ENCODE measurements at regions not wholly inside any gene's neighbourhood (a gene's known extent, or its start where the extent isn't known, plus 50 kb on each side); places are given as distances from the start of the nearest gene placed in this dataset.
"Not testable (repeated sequence)": the region's sequence is repeated elsewhere in the genome, so short reads cannot be mapped to it uniquely, and the experiment has no call there.

- no peak overlapping the region for H3K27ac ChIP-seq (ENCODE audit: low read depth, low read length)
- no peaks in the 10 kb centered on the region for H3K36me3 ChIP-seq (ENCODE audit: control insufficient read depth in 1 of 2, insufficient read depth in 2 of 2, low read length in 2 of 2)
- no peaks in the 10 kb centered on the region for H3K9me3 ChIP-seq (ENCODE audit: control insufficient read depth in 1 of 2, low read length in 2 of 2)
- no peaks in the 10 kb centered on the region for H3K4me1 ChIP-seq (ENCODE audit: control insufficient read depth in 1 of 2, insufficient read depth in 2 of 2, low read length in 2 of 2)
- H3K27me3 ChIP-seq (ENCODE audit: control insufficient read depth in 1 of 2, insufficient read depth in 2 of 2, low read length in 2 of 2), result no peaks in the 10 kb centered on the region
- no peak overlapping the region for H3K9ac ChIP-seq (ENCODE audit: low read depth in 1 of 2, low read length in 2 of 2)
- no peak overlapping the region for H3K4me3 ChIP-seq (ENCODE audit: low read depth in 1 of 2, low read length in 2 of 2)
Measured at GRCh38 chr4:129971419-129971818, 875.5 kb downstream of the C4orf33 start.

GRCh38 chr4:129972257-129972656 lies 876.3 kb downstream of the C4orf33 start:
- no peaks in the 10 kb centered on the region for H3K27me3 ChIP-seq (ENCODE audit: control insufficient read depth in 1 of 2, insufficient read depth in 2 of 2, low read length in 2 of 2)
- H3K9ac ChIP-seq (ENCODE audit: low read depth in 1 of 2, low read length in 2 of 2), result no peak overlapping the region
- no peak overlapping the region for H3K4me3 ChIP-seq (ENCODE audit: low read depth in 1 of 2, low read length in 2 of 2)
- no peaks in the 10 kb centered on the region for H3K9me3 ChIP-seq (ENCODE audit: control insufficient read depth in 1 of 2, low read length in 2 of 2)
- H3K4me1 ChIP-seq (ENCODE audit: control insufficient read depth in 1 of 2, insufficient read depth in 2 of 2, low read length in 2 of 2), result no peaks in the 10 kb centered on the region
- H3K36me3 ChIP-seq (ENCODE audit: control insufficient read depth in 1 of 2, insufficient read depth in 2 of 2, low read length in 2 of 2), result no peaks in the 10 kb centered on the region
- no peak overlapping the region for H3K27ac ChIP-seq (ENCODE audit: low read depth, low read length)

GRCh38 chr4:129974730-129975129 lies 878.8 kb downstream of the C4orf33 start:
- Histone ChIP-seq H3K4me1 (ENCODE audit: control insufficient read depth in 1 of 2, insufficient read depth in 2 of 2, low read length in 2 of 2) (no peaks in the 10 kb centered on the region), H3K27ac (ENCODE audit: low read depth, low read length) (no peak overlapping the region), H3K36me3 (ENCODE audit: control insufficient read depth in 1 of 2, insufficient read depth in 2 of 2, low read length in 2 of 2) (no peaks in the 10 kb centered on the region), H3K9ac (ENCODE audit: low read depth in 1 of 2, low read length in 2 of 2) (no peak overlapping the region), H3K9me3 (ENCODE audit: control insufficient read depth in 1 of 2, low read length in 2 of 2) (no peaks in the 10 kb centered on the region), H3K4me3 (ENCODE audit: low read depth in 1 of 2, low read length in 2 of 2) (no peak overlapping the region), H3K27me3 (ENCODE audit: control insufficient read depth in 1 of 2, insufficient read depth in 2 of 2, low read length in 2 of 2) (no peaks in the 10 kb centered on the region)

- H3K9me3 ChIP-seq (ENCODE audit: control insufficient read depth in 1 of 2, low read length in 2 of 2), result no peaks in the 10 kb centered on the region
- no peak overlapping the region for H3K27ac ChIP-seq (ENCODE audit: low read depth, low read length)
- no peaks in the 10 kb centered on the region for H3K4me1 ChIP-seq (ENCODE audit: control insufficient read depth in 1 of 2, insufficient read depth in 2 of 2, low read length in 2 of 2)
- H3K4me3 ChIP-seq (ENCODE audit: low read depth in 1 of 2, low read length in 2 of 2), result no peak overlapping the region
- H3K9ac ChIP-seq (ENCODE audit: low read depth in 1 of 2, low read length in 2 of 2), result no peak overlapping the region
- H3K27me3 ChIP-seq (ENCODE audit: control insufficient read depth in 1 of 2, insufficient read depth in 2 of 2, low read length in 2 of 2), result no peaks in the 10 kb centered on the region
- no peaks in the 10 kb centered on the region for H3K36me3 ChIP-seq (ENCODE audit: control insufficient read depth in 1 of 2, insufficient read depth in 2 of 2, low read length in 2 of 2)
Measured at GRCh38 chr4:129978315-129978714, 882.4 kb downstream of the C4orf33 start.

- H3K4me1 ChIP-seq (ENCODE audit: control insufficient read depth in 1 of 2, insufficient read depth in 2 of 2, low read length in 2 of 2), result no peaks in the 10 kb centered on the region
- no peaks in the 10 kb centered on the region for H3K27me3 ChIP-seq (ENCODE audit: control insufficient read depth in 1 of 2, insufficient read depth in 2 of 2, low read length in 2 of 2)
- no peak overlapping the region for H3K4me3 ChIP-seq (ENCODE audit: low read depth in 1 of 2, low read length in 2 of 2)
- no peak overlapping the region for H3K27ac ChIP-seq (ENCODE audit: low read depth, low read length)
- no peaks in the 10 kb centered on the region for H3K9me3 ChIP-seq (ENCODE audit: control insufficient read depth in 1 of 2, low read length in 2 of 2)
- H3K9ac ChIP-seq (ENCODE audit: low read depth in 1 of 2, low read length in 2 of 2), result no peak overlapping the region
- no peaks in the 10 kb centered on the region for H3K36me3 ChIP-seq (ENCODE audit: control insufficient read depth in 1 of 2, insufficient read depth in 2 of 2, low read length in 2 of 2)
Measured at GRCh38 chr4:129988957-129989356, 893.0 kb downstream of the C4orf33 start.

GRCh38 chr4:129994715-129995114 lies 898.8 kb downstream of the C4orf33 start:
- H3K27ac ChIP-seq (ENCODE audit: low read depth, low read length), result no peak overlapping the region

GRCh38 chr4:129998436-129999150 lies 902.6 kb downstream of the C4orf33 start:
- Histone ChIP-seq H3K27me3 (ENCODE audit: control insufficient read depth in 1 of 2, insufficient read depth in 2 of 2, low read length in 2 of 2) (no peaks in the 10 kb centered on the region), H3K27ac (ENCODE audit: low read depth, low read length) (no peak overlapping the region), H3K36me3 (ENCODE audit: control insufficient read depth in 1 of 2, insufficient read depth in 2 of 2, low read length in 2 of 2) (no peaks in the 10 kb centered on the region)

More at GRCh38 chr4:129994715-129995114, 898.8 kb downstream of the C4orf33 start:
- no peaks in the 10 kb centered on the region for H3K4me1 ChIP-seq (ENCODE audit: control insufficient read depth in 1 of 2, insufficient read depth in 2 of 2, low read length in 2 of 2)
- H3K36me3 ChIP-seq (ENCODE audit: control insufficient read depth in 1 of 2, insufficient read depth in 2 of 2, low read length in 2 of 2), result no peaks in the 10 kb centered on the region
- H3K27me3 ChIP-seq (ENCODE audit: control insufficient read depth in 1 of 2, insufficient read depth in 2 of 2, low read length in 2 of 2), result no peaks in the 10 kb centered on the region
- no peak overlapping the region for H3K9ac ChIP-seq (ENCODE audit: low read depth in 1 of 2, low read length in 2 of 2)
- H3K4me3 ChIP-seq (ENCODE audit: low read depth in 1 of 2, low read length in 2 of 2), result no peak overlapping the region
- H3K9me3 ChIP-seq (ENCODE audit: control insufficient read depth in 1 of 2, low read length in 2 of 2), result no peaks in the 10 kb centered on the region

GRCh38 chr4:129999156-129999555 lies 903.2 kb downstream of the C4orf33 start:
- Histone ChIP-seq H3K36me3 (ENCODE audit: control insufficient read depth in 1 of 2, insufficient read depth in 2 of 2, low read length in 2 of 2) (no peaks in the 10 kb centered on the region), H3K27ac (ENCODE audit: low read depth, low read length) (no peak overlapping the region), H3K9ac (ENCODE audit: low read depth in 1 of 2, low read length in 2 of 2) (no peak overlapping the region), H3K4me1 (ENCODE audit: control insufficient read depth in 1 of 2, insufficient read depth in 2 of 2, low read length in 2 of 2) (no peaks in the 10 kb centered on the region), H3K4me3 (ENCODE audit: low read depth in 1 of 2, low read length in 2 of 2) (no peak overlapping the region), H3K27me3 (ENCODE audit: control insufficient read depth in 1 of 2, insufficient read depth in 2 of 2, low read length in 2 of 2) (no peaks in the 10 kb centered on the region), H3K9me3 (ENCODE audit: control insufficient read depth in 1 of 2, low read length in 2 of 2) (no peaks in the 10 kb centered on the region)

More at GRCh38 chr4:129998436-129999150, 902.6 kb downstream of the C4orf33 start:
- no peaks in the 10 kb centered on the region for H3K9me3 ChIP-seq (ENCODE audit: control insufficient read depth in 1 of 2, low read length in 2 of 2)
- H3K4me1 ChIP-seq (ENCODE audit: control insufficient read depth in 1 of 2, insufficient read depth in 2 of 2, low read length in 2 of 2), result no peaks in the 10 kb centered on the region
- no peak overlapping the region for H3K4me3 ChIP-seq (ENCODE audit: low read depth in 1 of 2, low read length in 2 of 2)
- H3K9ac ChIP-seq (ENCODE audit: low read depth in 1 of 2, low read length in 2 of 2), result no peak overlapping the region

- Histone ChIP-seq H3K4me1 (ENCODE audit: control insufficient read depth in 1 of 2, insufficient read depth in 2 of 2, low read length in 2 of 2) (no peaks in the 10 kb centered on the region), H3K9ac (ENCODE audit: low read depth in 1 of 2, low read length in 2 of 2) (no peak overlapping the region), H3K9me3 (ENCODE audit: control insufficient read depth in 1 of 2, low read length in 2 of 2) (no peaks in the 10 kb centered on the region), H3K27me3 (ENCODE audit: control insufficient read depth in 1 of 2, insufficient read depth in 2 of 2, low read length in 2 of 2) (no peaks in the 10 kb centered on the region), H3K4me3 (ENCODE audit: low read depth in 1 of 2, low read length in 2 of 2) (no peak overlapping the region), H3K27ac (ENCODE audit: low read depth, low read length) (no peak overlapping the region), H3K36me3 (ENCODE audit: control insufficient read depth in 1 of 2, insufficient read depth in 2 of 2, low read length in 2 of 2) (no peaks in the 10 kb centered on the region)
Measured at GRCh38 chr4:130008461-130008860, 912.5 kb downstream of the C4orf33 start.

- H3K27me3 ChIP-seq (ENCODE audit: control insufficient read depth in 1 of 2, insufficient read depth in 2 of 2, low read length in 2 of 2); H3K36me3 ChIP-seq (ENCODE audit: control insufficient read depth in 1 of 2, insufficient read depth in 2 of 2, low read length in 2 of 2); H3K9me3 ChIP-seq (ENCODE audit: control insufficient read depth in 1 of 2, low read length in 2 of 2); H3K27ac ChIP-seq (ENCODE audit: low read depth, low read length); H3K4me1 ChIP-seq (ENCODE audit: control insufficient read depth in 1 of 2, insufficient read depth in 2 of 2, low read length in 2 of 2); H3K4me3 ChIP-seq (ENCODE audit: low read depth in 1 of 2, low read length in 2 of 2); H3K9ac ChIP-seq (ENCODE audit: low read depth in 1 of 2, low read length in 2 of 2): not testable (repeated sequence)
Measured at GRCh38 chr4:130012806-130013205, 916.9 kb downstream of the C4orf33 start.
